HCT116 (cell line): ENCODE measurements at regions not wholly inside any gene's neighbourhood (a gene's known extent, or its start where the extent isn't known, plus 50 kb on each side); places are given as distances from the start of the nearest gene placed in this dataset.

Experiments
- ATAC-seq: fragments of 200-7000 bp; cut with Tn5 transposase; 2 replicates; pipeline ENCODE4 v1.9.1; 2020; ENCODE audit warnings: mild to moderate bottlenecking, moderate library complexity
- BruUV-seq: library from RNA; stranded (reverse); fragments of 400-500 nt; replicated peaks from 2 replicates; lab custom pipeline; 2021; lab: Mats Ljungman, UMichigan
- CTCF ChIA-PET: fragments of 300-600 bp; sonication (Branson Sonifier 250); formaldehyde crosslinking; loops from one replicate; lab custom pipeline; 2021; ENCODE audit warnings: antibody characterized with exemption; lab: Charles Lee
- POLR2A ChIA-PET: fragments of 300-600, 350-600 bp; sonication (Branson Sonifier 250); formaldehyde crosslinking; loops from one replicate; lab custom pipeline; 2021; ENCODE audit warnings: antibody characterized with exemption; lab: Charles Lee
- RAD21 ChIA-PET, 2 experiments: fragments of 300-600 bp; sonication (Branson Sonifier 250); formaldehyde crosslinking; loops; one replicate each; lab custom pipeline; 2023; ENCODE audit warnings: low total read pairs in 2 of 2; ENCODE audit not compliant: uncharacterized antibody in 2 of 2, unreplicated experiment in 2 of 2, low non-redundant PET in 1 of 2; lab: Charles Lee
- DNase-seq: peaks from one replicate; pipeline ENCODE4 v3.0.0-alpha.2; 2010; ENCODE audit warnings: low read depth, low spot score
- H2AFZ ChIP-seq: fragments of 200-600 bp; shearing (Covaris generic), sonication (generic); 2 replicates; pipeline ENCODE4 v1.6.1; 2017; ENCODE audit warnings: low read depth, mixed run types, mixed read lengths, antibody characterized with exemption, low read length; ENCODE audit not compliant: poor library complexity, severe bottlenecking
- H3K27ac ChIP-seq: 2 replicates; pipeline ENCODE4 v1.5.1; 2012; ENCODE audit warnings: low read depth, low read length
- H3K27me3 ChIP-seq: fragments of 200-600 bp; sonication (generic); 2 replicates; pipeline ENCODE4 v1.6.1; 2016; ENCODE audit warnings: mixed run types, low read length, mixed read lengths; ENCODE audit not compliant: insufficient read depth
- H3K36me3 ChIP-seq, 2 experiments: fragments of 200-500 bp in 1 of 2; fragments of 200-600 bp in 1 of 2; sonication (Bioruptor generic) in 1 of 2; sonication (generic) in 1 of 2; 2 replicates each; pipeline versions ENCODE4 v1.5.1 to v1.6.1; 2014 to 2016; ENCODE audit warnings: low read length in 2 of 2, inconsistent platforms in 1 of 2, mixed read lengths in 1 of 2, mixed run types in 1 of 2; ENCODE audit not compliant: insufficient read depth in 2 of 2, control insufficient read depth in 1 of 2
- H3K4me1 ChIP-seq, 2 experiments: fragments of 200-600 bp in 1 of 2; sonication (generic) in 1 of 2; 2 replicates each; pipeline versions ENCODE4 v1.5.1 to v1.6.1; 2012 to 2017; ENCODE audit warnings: low read length in 2 of 2, inconsistent platforms in 1 of 2, mild to moderate bottlenecking in 1 of 2, mixed read lengths in 1 of 2, mixed run types in 1 of 2, moderate library complexity in 1 of 2; ENCODE audit not compliant: insufficient read depth in 2 of 2, control insufficient read depth in 1 of 2
- H3K4me2 ChIP-seq: fragments of 200-600 bp; sonication (generic); 2 replicates; pipeline ENCODE4 v1.6.1; 2017; ENCODE audit warnings: mixed run types, low read length, mixed read lengths
- H3K4me3 ChIP-seq, 2 experiments: fragments of 200-600 bp in 1 of 2; sonication (generic) in 1 of 2; replicated peaks in 1 of 2; 2 replicates each; pipeline ENCODE4 v1.5.1; 2011 to 2016; ENCODE audit warnings: low read length in 2 of 2, control low read depth in 1 of 2, low read depth in 1 of 2, mild to moderate bottlenecking in 1 of 2, mixed read lengths in 1 of 2, mixed run types in 1 of 2
- H3K79me2 ChIP-seq: fragments of 200-600 bp; sonication (generic); 2 replicates; pipeline ENCODE4 v1.6.1; 2017; ENCODE audit warnings: mild to moderate bottlenecking, mixed run types, low read length, moderate library complexity, mixed read lengths; ENCODE audit not compliant: insufficient read depth
- H3K9ac ChIP-seq: fragments of 200-600 bp; sonication (generic); 2 replicates; pipeline ENCODE4 v1.6.1; 2016; ENCODE audit warnings: low read length, mixed read lengths
- H3K9me2 ChIP-seq: fragments of 200-600 bp; sonication (generic), shearing (Covaris generic); 2 replicates; pipeline ENCODE4 v1.6.1; 2017; ENCODE audit warnings: mixed run types, mild to moderate bottlenecking, moderate library complexity; ENCODE audit not compliant: insufficient read depth
- H3K9me3 ChIP-seq, 2 experiments: fragments of 200-500 bp in 1 of 2; fragments of 200-600 bp in 1 of 2; sonication (Bioruptor generic) in 1 of 2; sonication (generic) in 1 of 2; 2 replicates each; pipeline ENCODE4 v1.6.1; 2014 to 2017; ENCODE audit warnings: low read length in 2 of 2, mixed read lengths in 2 of 2, inconsistent platforms in 1 of 2, low read depth in 1 of 2, mild to moderate bottlenecking in 1 of 2, mixed run types in 1 of 2, moderate library complexity in 1 of 2; ENCODE audit not compliant: control insufficient read depth in 1 of 2, insufficient read depth in 1 of 2
- H4K20me1 ChIP-seq: fragments of 200-600 bp; sonication (generic), shearing (Covaris generic); 2 replicates; pipeline ENCODE4 v1.6.1; 2017; ENCODE audit warnings: mixed run types, mild to moderate bottlenecking, moderate library complexity; ENCODE audit not compliant: insufficient read depth
- ATF3 ChIP-seq: IDR thresholded peaks from 2 replicates; pipeline ENCODE4 v1.6.1; 2012
- CBX3 ChIP-seq: IDR thresholded peaks from 2 replicates; pipeline ENCODE4 v1.6.1; 2012; ENCODE audit warnings: low read depth
- CTCF ChIP-seq, 3 experiments: fragments of 200-600 bp in 1 of 3; sonication (generic) in 1 of 3; IDR thresholded peaks in 2 of 3; conservative IDR thresholded peaks in 1 of 3; 2 replicates each; pipeline ENCODE4 v1.5.1; 2012 to 2017; ENCODE audit warnings: low read depth in 2 of 3, low read length in 2 of 3, antibody characterized with exemption in 1 of 3, borderline replicate concordance in 1 of 3, control low read depth in 1 of 3, mild to moderate bottlenecking in 1 of 3, mixed read lengths in 1 of 3, mixed run types in 1 of 3, moderate library complexity in 1 of 3; ENCODE audit not compliant: insufficient read depth in 1 of 3
- EGR1 ChIP-seq: IDR thresholded peaks from 2 replicates; pipeline ENCODE4 v1.6.1; 2012; ENCODE audit warnings: low read depth
- ELF1 ChIP-seq: IDR thresholded peaks from 2 replicates; pipeline ENCODE4 v1.6.1; 2012; ENCODE audit warnings: low read depth, borderline replicate concordance
- EZH2phosphoT487 ChIP-seq: fragments of 200-600 bp; IDR thresholded peaks from 2 replicates; pipeline ENCODE4 v1.6.1; 2018; ENCODE audit warnings: antibody characterized with exemption, borderline replicate concordance
- FOSL1 ChIP-seq: IDR thresholded peaks from 2 replicates; pipeline ENCODE4 v1.6.1; 2012; ENCODE audit warnings: low read depth
- JUND ChIP-seq: IDR thresholded peaks from 2 replicates; pipeline ENCODE4 v1.6.1; 2012
- POLR2A ChIP-seq: IDR thresholded peaks from 2 replicates; pipeline ENCODE4 v1.7.0; 2011; ENCODE audit warnings: borderline replicate concordance; ENCODE audit not compliant: insufficient read depth, insufficient read length; ENCODE audit errors: extremely low read depth
- POLR2AphosphoS5 ChIP-seq: IDR thresholded peaks from 2 replicates; pipeline ENCODE4 v1.6.1; 2011; ENCODE audit warnings: mild to moderate bottlenecking, low read depth, low read length, moderate library complexity
- RAD21 ChIP-seq: IDR thresholded peaks from 2 replicates; pipeline ENCODE4 v1.6.1; 2012; ENCODE audit warnings: low read depth, mild to moderate bottlenecking
- REST ChIP-seq: IDR thresholded peaks from 2 replicates; pipeline ENCODE4 v1.6.1; 2012; ENCODE audit warnings: low read depth
- SIN3A ChIP-seq: IDR thresholded peaks from 2 replicates; pipeline ENCODE4 v1.6.1; 2012; ENCODE audit warnings: low read depth
- SRF ChIP-seq: IDR thresholded peaks from 2 replicates; pipeline ENCODE4 v1.6.1; 2012; ENCODE audit warnings: low read depth
- TCF7L2 ChIP-seq: IDR thresholded peaks from 2 replicates; pipeline ENCODE4 v1.7.0; 2011; ENCODE audit warnings: borderline replicate concordance, inconsistent platforms; ENCODE audit not compliant: insufficient read depth, insufficient read length; ENCODE audit errors: extremely low read depth
- YY1 ChIP-seq: IDR thresholded peaks from 2 replicates; pipeline ENCODE4 v1.6.1; 2011; ENCODE audit warnings: low read length, low read depth, moderate library complexity, mild to moderate bottlenecking; ENCODE audit not compliant: insufficient replicate concordance; ENCODE audit errors: extremely low read depth
- ZNF274 ChIP-seq: fragments of 200-500 bp; sonication (Bioruptor generic); IDR thresholded peaks from 2 replicates; pipeline ENCODE4 v1.6.1; 2014; ENCODE audit warnings: mild to moderate bottlenecking, low read depth, low read length, inconsistent platforms
- intact Hi-C: fragments of 100-400 bp; cut with micrococcal nuclease; formaldehyde crosslinking; loops from 2 replicates; pipeline ENCODE4 v1.10.0; 2022

GRCh38 chr4:122100508-122100907 lies 51.6 kb upstream of the BLTP1 start:
- CTCF ChIA-PET: no interaction called here
- TF ChIP-seq EZH2phosphoT487 (no peak), POLR2AphosphoS5 (no peak), EGR1 (no peak), FOSL1 (no peak), JUND (no peak), CBX3 (no peak)

GRCh38 chr4:122099896-122100295 lies 52.2 kb upstream of the BLTP1 start:
- H3K4me3 ChIP-seq: no peak overlapping the region
- no peaks in the 10 kb centered on the region for H3K27me3 ChIP-seq
- CTCF ChIA-PET: no interaction called here
- H4K20me1 ChIP-seq: no peaks in the 10 kb centered on the region
- H3K4me1 ChIP-seq: peaks cover 0 to 8% of the 10 kb centered on the region in 2 experiments; a peak in 1 of 4 replicates
- no peaks in the 10 kb centered on the region for H3K9me2 ChIP-seq
- no TSS peak for BruUV-seq
- H3K27ac ChIP-seq: no peak overlapping the region
- DNase-seq (no peak), ATAC-seq (no peak)
- H3K9ac ChIP-seq: no peak overlapping the region
- no peak overlapping the region for H2AFZ ChIP-seq
- RAD21 ChIA-PET: no interaction called here
- no peak overlapping the region for H3K4me2 ChIP-seq
- POLR2A ChIA-PET: no interaction called here
- H3K36me3 ChIP-seq: no peaks in the 10 kb centered on the region
- H3K9me3 ChIP-seq: no peaks in the 10 kb centered on the region
- H3K79me2 ChIP-seq: no peaks in the 10 kb centered on the region
- intact Hi-C loops: no loop called here
- TF ChIP-seq REST (no peak), TCF7L2 (no peak), SIN3A (no peak), POLR2AphosphoS5 (no peak), ELF1 (no peak), JUND (no peak), CTCF (IDR thresholded peaks at IDR 0.05 in 2 of 3, conservative IDR thresholded peaks at IDR 0.05 in 1 of 3; ENCODE audit: borderline replicate concordance in 1 of 3, insufficient read depth in 1 of 3, low read depth in 2 of 3, low read length in 2 of 3) (no peak), EZH2phosphoT487 (no peak), ATF3 (no peak), ZNF274 (no peak), SRF (no peak), YY1 (no peak), RAD21 (no peak), POLR2A (no peak)

More at GRCh38 chr4:122100508-122100907, 51.6 kb upstream of the BLTP1 start:
- Histone ChIP-seq H3K9me2 (no peaks in the 10 kb centered on the region), H3K27me3 (no peaks in the 10 kb centered on the region), H3K79me2 (no peaks in the 10 kb centered on the region), H4K20me1 (no peaks in the 10 kb centered on the region), H3K4me1 (peaks cover 0 to 8% of the 10 kb centered on the region in 2 experiments; a peak in 1 of 4 replicates), H3K4me2 (no peak overlapping the region), H2AFZ (no peak overlapping the region), H3K9me3 (no peaks in the 10 kb centered on the region), H3K27ac (no peak overlapping the region), H3K9ac (no peak overlapping the region), H3K36me3 (no peaks in the 10 kb centered on the region), H3K4me3 (no peak overlapping the region)
- POLR2A ChIA-PET: no interaction called here
- RAD21 ChIA-PET: no interaction called here
- intact Hi-C loops: no loop called here
- DNase-seq: no peak
- BruUV-seq: no TSS peak
- ATAC-seq: no peak
